ENCODE measurements at regions not wholly inside any gene's neighbourhood (a gene's known extent, or its start where the extent isn't known, plus 50 kb on each side); places are given as distances from the start of the nearest gene placed in this dataset.
"Not testable (repeated sequence)": the region's sequence is repeated elsewhere in the genome, so short reads cannot be mapped to it uniquely, and the experiment has no call there.

GRCh38 chr4:187732524-187732923 lies 263.0 kb upstream of the ZFP42 start:
- ChIA-PET POLR2A (no interaction called here), CTCF (no interaction called here)
- H3K9me3 Mint-ChIP-seq = peaks cover 16% of the 10 kb centered on the region
- H3K4me3 Mint-ChIP-seq = no peak overlapping the region
- no peak overlapping the region for H3K27ac Mint-ChIP-seq
- intact Hi-C loops (cut with DNase I, micrococcal nuclease) = no loop called here
- no peaks in the 10 kb centered on the region for H3K36me3 Mint-ChIP-seq (ENCODE audit: low read depth)
- H3K4me3 ChIP-seq (ENCODE audit: low read length) = no peak overlapping the region
- H3K27me3 Mint-ChIP-seq = no peaks in the 10 kb centered on the region
- H3K27ac ChIP-seq (ENCODE audit: low read depth in 1 of 2, low read length in 2 of 2) = no peak overlapping the region
- H3K36me3 ChIP-seq (ENCODE audit: insufficient read depth, low read length) = no peaks in the 10 kb centered on the region
- H3K9me3 ChIP-seq (ENCODE audit: control insufficient read depth in 1 of 2, insufficient read depth in 1 of 2, low read length in 2 of 2) = peaks cover 5 to 10% of the 10 kb centered on the region in 2 experiments
- DNase-seq = no peak
- H3K27me3 ChIP-seq (ENCODE audit: control insufficient read depth in 1 of 2, insufficient read depth in 2 of 2, low read length in 2 of 2) = no peaks in the 10 kb centered on the region
- no peak for ATAC-seq (ENCODE audit: poor library complexity)
- H3K4me1 Mint-ChIP-seq (ENCODE audit: low read depth) = no peaks in the 10 kb centered on the region
- H3K4me1 ChIP-seq (ENCODE audit: insufficient read depth, low read length) = no peaks in the 10 kb centered on the region
- TF ChIP-seq CTCF (IDR thresholded peaks at IDR 0.05) = no peak

GRCh38 chr4:187739771-187740170 lies 255.8 kb upstream of the ZFP42 start:
- Histone ChIP-seq H3K36me3 (ENCODE audit: insufficient read depth, low read length) (no peaks in the 10 kb centered on the region), H3K9me3 (ENCODE audit: control insufficient read depth in 1 of 2, insufficient read depth in 1 of 2, low read length in 2 of 2) (peaks cover 11 to 18% of the 10 kb centered on the region in 2 experiments), H3K4me1 (ENCODE audit: insufficient read depth, low read length) (no peaks in the 10 kb centered on the region), H3K4me3 (ENCODE audit: low read length) (no peak overlapping the region), H3K27me3 (ENCODE audit: control insufficient read depth in 1 of 2, insufficient read depth in 2 of 2, low read length in 2 of 2) (no peaks in the 10 kb centered on the region), H3K27ac (ENCODE audit: low read depth in 1 of 2, low read length in 2 of 2) (no peak overlapping the region)
- Mint-ChIP-seq H3K4me1 (ENCODE audit: low read depth) (no peaks in the 10 kb centered on the region), H3K27me3 (no peaks in the 10 kb centered on the region), H3K9me3 (peaks cover 21% of the 10 kb centered on the region), H3K4me3 (no peak overlapping the region), H3K36me3 (ENCODE audit: low read depth) (no peaks in the 10 kb centered on the region), H3K27ac (no peak overlapping the region)
- ATAC-seq (ENCODE audit: poor library complexity) (no peak), DNase-seq (no peak)
- no peak for TF ChIP-seq CTCF (IDR thresholded peaks at IDR 0.05)
- intact Hi-C loops (cut with DNase I, micrococcal nuclease) = no loop called here
- POLR2A ChIA-PET = no interaction called here
- CTCF ChIA-PET = no interaction called here

GRCh38 chr4:187744911-187745310 lies 250.7 kb upstream of the ZFP42 start:
- DNase-seq = no peak
- Histone ChIP-seq H3K9me3 (ENCODE audit: control insufficient read depth in 1 of 2, insufficient read depth in 1 of 2, low read length in 2 of 2) (peaks cover 4 to 12% of the 10 kb centered on the region in 2 experiments), H3K4me3 (ENCODE audit: low read length) (no peak overlapping the region), H3K27me3 (ENCODE audit: control insufficient read depth in 1 of 2, insufficient read depth in 2 of 2, low read length in 2 of 2) (no peaks in the 10 kb centered on the region), H3K4me1 (ENCODE audit: insufficient read depth, low read length) (no peaks in the 10 kb centered on the region), H3K36me3 (ENCODE audit: insufficient read depth, low read length) (no peaks in the 10 kb centered on the region), H3K27ac (ENCODE audit: low read depth in 1 of 2, low read length in 2 of 2) (no peak overlapping the region)
- H3K4me3 Mint-ChIP-seq = no peak overlapping the region
- no peak for TF ChIP-seq CTCF (IDR thresholded peaks at IDR 0.05)
- intact Hi-C loops (cut with DNase I, micrococcal nuclease) = no loop called here
- ATAC-seq (ENCODE audit: poor library complexity) = no peak
- no peaks in the 10 kb centered on the region for H3K4me1 Mint-ChIP-seq (ENCODE audit: low read depth)
- no peak overlapping the region for H3K27ac Mint-ChIP-seq
- ChIA-PET POLR2A (no interaction called here), CTCF (no interaction called here)
- H3K36me3 Mint-ChIP-seq (ENCODE audit: low read depth) = no peaks in the 10 kb centered on the region
- H3K9me3 Mint-ChIP-seq = peaks cover 14% of the 10 kb centered on the region
- H3K27me3 Mint-ChIP-seq = no peaks in the 10 kb centered on the region

- peaks cover 13% of the 10 kb centered on the region for H3K9me3 Mint-ChIP-seq
- H3K4me3 ChIP-seq (ENCODE audit: low read length); H3K4me1 ChIP-seq (ENCODE audit: insufficient read depth, low read length); intact Hi-C loops (cut with DNase I, micrococcal nuclease); ATAC-seq (ENCODE audit: poor library complexity); H3K4me1 Mint-ChIP-seq (ENCODE audit: low read depth); H3K27ac Mint-ChIP-seq; H3K27me3 Mint-ChIP-seq; H3K4me3 Mint-ChIP-seq; DNase-seq; H3K36me3 Mint-ChIP-seq (ENCODE audit: low read depth); H3K27me3 ChIP-seq (ENCODE audit: control insufficient read depth in 1 of 2, insufficient read depth in 2 of 2, low read length in 2 of 2); H3K36me3 ChIP-seq (ENCODE audit: insufficient read depth, low read length); CTCF ChIA-PET; POLR2A ChIA-PET; H3K27ac ChIP-seq (ENCODE audit: low read depth in 1 of 2, low read length in 2 of 2): not testable (repeated sequence)
- peaks cover 4 to 18% of the 10 kb centered on the region in 2 experiments for H3K9me3 ChIP-seq (ENCODE audit: control insufficient read depth in 1 of 2, insufficient read depth in 1 of 2, low read length in 2 of 2)
These were observed 244.9 kb upstream of the ZFP42 start for GRCh38 chr4:187750652-187751051.
